NCI-H774 (cell line): ENCODE measurements at regions not wholly inside any gene's neighbourhood (a gene's known extent, or its start where the extent isn't known, plus 50 kb on each side); places are given as distances from the start of the nearest gene placed in this dataset.
A peak's percentile ranks its signal among the peaks of the same experiment; 100 is the strongest.
"Not testable (repeated sequence)": the region's sequence is repeated elsewhere in the genome, so short reads cannot be mapped to it uniquely, and the experiment has no call there.

Experiments used
- DNase-seq: peaks from one replicate; lab custom pipeline; 2025; lab: John Stamatoyannopoulos, UW

DNA sequence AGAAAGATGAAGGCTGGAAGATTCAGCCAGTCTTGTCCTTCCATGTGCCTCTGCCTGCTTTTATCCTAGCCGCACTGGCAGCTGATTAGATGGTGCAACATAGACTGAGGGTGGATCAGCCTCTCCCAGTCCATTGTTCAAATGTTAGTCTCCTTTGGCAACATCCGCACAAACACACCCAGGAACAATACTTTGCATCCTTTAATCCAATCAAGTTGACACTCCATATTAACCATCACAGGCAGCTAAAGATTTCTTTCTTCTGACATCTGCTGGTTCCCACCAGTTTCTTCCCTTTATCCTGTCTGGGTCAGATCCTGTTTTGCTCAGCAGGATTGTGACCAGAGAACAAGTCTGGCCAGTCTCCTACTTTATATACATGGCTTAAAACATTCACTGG is 276.5 kb upstream of the TYRP1 start:
- DNase-seq = no peak

- no peak for DNase-seq
These were observed 268.9 kb upstream of the TYRP1 start for GRCh38 chr9:12424243-12424642.

- no peak for DNase-seq
These were observed 267.0 kb upstream of the TYRP1 start for GRCh38 chr9:12425878-12426864.

- no peak for DNase-seq
These were observed 253.9 kb upstream of the TYRP1 start for GRCh38 chr9:12439267-12439666.

- not testable (repeated sequence) for DNase-seq
These were observed 252.1 kb upstream of the TYRP1 start for GRCh38 chr9:12441080-12441479.

DNA sequence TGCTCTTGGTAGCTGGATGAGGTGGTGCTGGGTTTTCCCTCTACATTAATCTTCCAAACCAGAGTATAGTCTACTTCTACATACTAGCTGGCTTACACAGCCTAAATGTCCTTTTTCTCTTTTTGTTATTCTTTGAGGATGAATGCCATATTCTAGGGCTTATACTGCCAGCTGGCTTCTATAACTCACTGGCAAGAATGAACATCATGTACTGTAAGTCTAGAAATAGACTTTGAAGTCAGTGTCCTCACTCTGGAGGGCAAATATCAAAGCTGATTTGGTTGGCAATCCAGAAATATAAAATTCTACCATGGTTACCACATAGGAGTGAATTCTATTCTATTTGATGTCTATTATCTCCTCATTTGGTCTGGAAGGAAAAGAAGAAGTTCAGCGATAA is 251.7 kb upstream of the TYRP1 start:
- no peak for DNase-seq

- no peak for DNase-seq
These were observed 244.9 kb upstream of the TYRP1 start for GRCh38 chr9:12448246-12448645.

- no peak for DNase-seq
These were observed 235.9 kb upstream of the TYRP1 start for GRCh38 chr9:12457237-12457636.

DNA sequence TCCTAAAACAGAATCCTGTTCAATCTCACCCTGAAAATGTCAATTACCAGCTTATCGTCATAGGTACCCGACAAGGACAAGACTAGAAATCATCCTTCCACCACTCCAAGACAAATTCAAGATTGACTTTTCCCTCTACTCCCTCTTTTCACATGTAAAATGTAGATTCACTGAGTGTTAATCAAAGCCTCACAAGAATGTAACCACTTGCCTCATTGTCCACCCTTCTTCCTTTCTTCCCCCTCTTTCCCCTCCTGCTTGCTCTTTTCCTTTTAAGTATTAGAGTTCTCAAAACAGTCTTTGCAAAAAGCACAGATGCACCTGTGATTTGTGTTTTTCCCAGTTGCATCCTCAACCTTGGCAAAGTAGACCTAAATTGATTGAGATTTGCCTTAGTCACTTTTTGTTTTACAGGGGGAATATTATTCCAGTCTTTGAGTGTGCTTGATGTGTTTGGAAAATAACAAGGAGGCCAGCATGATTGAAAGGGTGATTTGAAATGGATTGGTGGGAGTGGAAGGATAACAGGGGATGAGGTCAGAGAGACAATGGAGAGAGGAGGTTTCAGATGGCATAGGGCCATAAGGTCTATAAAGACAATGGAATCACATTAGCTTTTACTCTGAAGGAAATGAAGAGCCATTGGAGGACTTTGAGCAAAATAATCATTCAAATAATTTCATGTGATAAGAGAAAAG is 231.3 kb upstream of the TYRP1 start:
- no peak for DNase-seq

DNA sequence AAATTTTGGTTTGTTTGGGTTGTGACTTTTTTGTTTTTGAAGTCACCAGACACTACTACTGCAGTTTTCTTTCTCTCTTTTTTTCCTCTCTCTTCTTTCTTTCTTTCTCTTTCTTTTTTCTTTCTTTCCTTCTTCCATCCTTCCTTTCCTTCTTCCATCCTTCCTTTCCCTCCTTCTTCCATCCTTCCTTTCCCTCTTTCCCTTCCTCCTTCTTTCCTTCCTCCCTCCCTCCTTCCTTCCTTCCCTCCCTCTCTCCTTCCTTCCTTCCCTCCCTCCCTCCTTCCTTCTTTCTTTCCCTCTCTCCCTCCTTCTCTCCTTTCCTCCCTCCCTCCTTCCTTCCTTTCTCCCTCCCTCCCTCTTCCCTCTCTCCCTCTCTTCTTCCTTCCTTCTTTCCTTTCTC is 230.3 kb upstream of the TYRP1 start:
- DNase-seq = no peak

- DNase-seq = no peak
These were observed 229.5 kb upstream of the TYRP1 start for GRCh38 chr9:12463641-12464040.

DNA sequence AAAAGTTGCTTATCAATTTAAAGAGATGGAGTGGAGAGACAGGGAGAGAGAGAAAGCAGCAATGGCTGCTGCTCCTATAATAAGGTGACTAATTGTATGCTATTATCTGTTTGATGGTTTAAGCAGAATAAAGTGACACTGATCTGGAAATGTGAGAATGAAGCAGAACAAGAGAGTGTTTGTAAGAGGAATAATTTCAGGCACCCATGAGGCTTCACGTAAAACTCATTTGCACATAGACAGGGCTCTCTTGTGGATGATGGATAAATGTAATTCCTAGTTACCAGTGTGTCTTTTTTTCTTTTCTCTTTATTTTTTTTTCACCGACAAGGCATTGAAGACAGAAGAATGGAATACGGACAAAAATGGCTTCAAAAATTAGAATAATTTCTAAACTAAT is 228.8 kb upstream of the TYRP1 start:
- no peak for DNase-seq

GRCh38 chr9:12464910-12465512 is 228.2 kb upstream of the TYRP1 start:
- DNase-seq = peak; percentile 56

DNA sequence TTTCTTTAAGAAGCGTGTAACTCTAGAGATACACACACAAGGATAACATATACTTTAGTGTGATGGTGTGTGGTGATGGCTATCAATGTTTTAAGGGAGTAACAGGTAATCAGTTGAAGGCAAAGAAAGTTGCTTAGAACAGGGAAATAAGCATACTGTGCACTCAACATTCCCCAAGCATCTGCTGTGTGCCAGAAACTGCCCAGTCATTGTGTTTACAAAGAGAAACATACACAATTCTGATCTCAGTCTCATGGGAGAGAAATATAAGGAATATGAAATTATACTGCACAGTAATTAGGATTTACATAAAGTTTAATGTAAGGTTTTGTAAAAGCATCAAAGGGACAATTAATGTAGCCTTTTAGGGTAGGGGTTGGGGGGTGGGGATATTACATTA is 224.1 kb upstream of the TYRP1 start:
- no peak for DNase-seq

DNA sequence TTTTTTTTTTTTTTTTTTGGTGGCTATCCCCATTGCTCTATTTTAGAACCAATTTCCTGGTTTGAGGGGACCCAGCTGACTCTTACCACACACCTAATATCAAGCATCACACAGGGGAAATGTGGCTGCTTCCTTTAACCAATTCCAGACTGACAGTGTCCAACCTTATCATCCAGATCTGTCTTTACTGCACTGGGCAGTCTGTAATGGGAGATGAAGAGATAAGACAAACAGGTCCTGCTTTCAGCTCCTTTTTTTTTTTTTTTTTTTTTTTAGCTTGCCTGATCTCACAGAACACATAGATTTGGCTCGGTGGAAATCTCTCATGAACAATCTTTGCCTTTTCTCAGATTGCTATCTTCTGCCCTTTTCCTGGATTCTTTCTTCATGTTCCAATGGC is 198.8 kb upstream of the TYRP1 start:
- DNase-seq = no peak

DNA sequence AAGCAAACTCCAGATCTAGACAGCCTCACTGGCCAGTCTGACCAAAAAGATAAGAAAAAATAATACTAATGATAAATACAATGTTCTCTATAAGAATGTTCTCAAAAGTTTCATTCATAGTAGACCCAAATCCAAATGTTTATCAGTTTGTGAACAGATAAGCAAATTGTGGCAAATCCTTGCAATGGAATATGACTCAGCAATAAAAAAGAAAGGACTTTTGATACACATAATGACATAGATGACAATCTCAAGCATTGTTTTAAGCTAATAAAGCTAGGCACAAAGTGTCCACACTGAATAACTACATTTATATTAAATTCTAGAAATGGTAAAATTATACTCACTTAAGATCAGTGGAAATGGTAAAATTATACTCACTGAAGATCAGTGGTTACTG is 195.4 kb upstream of the TYRP1 start:
- DNase-seq = no peak

GRCh38 chr9:12502520-12502919 is 190.7 kb upstream of the TYRP1 start:
- no peak for DNase-seq

DNA sequence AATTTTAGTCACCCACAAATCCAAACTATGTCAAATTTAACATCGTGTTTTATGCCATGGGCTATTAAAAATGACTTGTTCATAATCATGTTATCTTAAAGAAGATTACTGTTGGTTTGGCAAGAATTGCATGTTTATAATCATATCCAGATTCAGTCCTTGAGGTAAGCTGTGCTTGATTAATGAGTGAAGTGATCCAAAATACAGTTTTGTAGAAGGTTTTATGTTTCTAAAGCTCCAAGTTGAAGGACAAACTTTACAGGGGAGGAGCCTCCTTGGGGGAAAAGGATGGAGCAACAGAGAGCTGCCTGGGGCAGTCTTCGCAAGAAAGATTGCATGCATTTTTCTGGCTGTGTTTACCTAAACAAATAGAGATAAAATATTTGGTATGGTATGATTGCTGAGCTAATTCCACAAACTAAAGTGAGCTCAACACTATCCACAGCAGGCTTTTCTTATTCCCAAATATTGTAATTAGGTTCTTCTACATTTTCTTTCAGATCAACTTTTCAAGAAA is 189.5 kb upstream of the TYRP1 start:
- DNase-seq = no peak

GRCh38 chr9:12510551-12510950 is 182.6 kb upstream of the TYRP1 start:
- no peak for DNase-seq

DNA sequence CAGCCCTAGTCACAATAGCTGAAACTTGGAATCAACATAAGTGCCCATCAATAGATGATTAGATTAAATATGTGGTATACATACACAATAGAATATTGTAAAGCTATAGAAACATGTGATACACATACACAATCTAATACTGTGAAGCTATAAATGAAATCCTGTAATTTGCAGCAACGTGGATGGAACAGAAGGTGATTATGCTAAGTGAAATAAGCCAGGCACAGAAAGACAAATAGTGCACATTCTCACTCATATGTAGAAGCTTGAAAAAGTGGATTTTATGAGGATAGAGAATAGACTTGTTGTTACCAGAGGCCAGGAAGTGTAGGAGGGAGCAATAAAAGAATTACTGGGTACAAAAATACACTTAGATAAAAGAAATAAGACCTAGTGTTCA is 181.5 kb upstream of the TYRP1 start:
- no peak for DNase-seq

DNA sequence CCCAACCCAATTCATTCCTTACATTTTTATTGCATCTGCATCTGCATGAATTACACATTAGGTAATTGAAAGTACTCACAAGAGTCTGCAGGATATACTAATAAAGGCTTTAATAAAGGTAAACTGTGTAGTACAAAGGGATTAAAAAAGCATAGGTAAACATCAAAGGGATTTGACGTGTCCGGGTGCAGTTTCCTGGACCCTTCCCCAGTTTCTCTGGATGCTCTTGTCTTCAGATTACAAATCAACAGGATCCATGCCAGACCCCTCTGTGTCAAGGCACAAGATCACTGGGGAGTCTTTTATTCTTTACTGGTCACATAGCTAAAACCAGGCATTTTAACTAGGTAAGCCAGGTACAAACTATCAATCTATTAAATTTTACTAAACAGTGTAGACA is 177.2 kb upstream of the TYRP1 start:
- DNase-seq = no peak

- DNase-seq = no peak
These were observed 176.6 kb upstream of the TYRP1 start for GRCh38 chr9:12516573-12516972.
